GM19239 (cell line): ENCODE measurements at regions not wholly inside any gene's neighbourhood (a gene's known extent, or its start where the extent isn't known, plus 50 kb on each side); places are given as distances from the start of the nearest gene placed in this dataset.

ENCODE experiments used
- DNase-seq: peaks from one replicate; pipeline ENCODE4 v3.0.0; 2011; ENCODE audit warnings: low spot score; ENCODE audit not compliant: insufficient read length
- FAIRE-seq: peaks from 2 replicates; lab custom pipeline; 2011; peaks lifted over from hg19 to GRCh38; lab: Jason Lieb, UNC

DNA sequence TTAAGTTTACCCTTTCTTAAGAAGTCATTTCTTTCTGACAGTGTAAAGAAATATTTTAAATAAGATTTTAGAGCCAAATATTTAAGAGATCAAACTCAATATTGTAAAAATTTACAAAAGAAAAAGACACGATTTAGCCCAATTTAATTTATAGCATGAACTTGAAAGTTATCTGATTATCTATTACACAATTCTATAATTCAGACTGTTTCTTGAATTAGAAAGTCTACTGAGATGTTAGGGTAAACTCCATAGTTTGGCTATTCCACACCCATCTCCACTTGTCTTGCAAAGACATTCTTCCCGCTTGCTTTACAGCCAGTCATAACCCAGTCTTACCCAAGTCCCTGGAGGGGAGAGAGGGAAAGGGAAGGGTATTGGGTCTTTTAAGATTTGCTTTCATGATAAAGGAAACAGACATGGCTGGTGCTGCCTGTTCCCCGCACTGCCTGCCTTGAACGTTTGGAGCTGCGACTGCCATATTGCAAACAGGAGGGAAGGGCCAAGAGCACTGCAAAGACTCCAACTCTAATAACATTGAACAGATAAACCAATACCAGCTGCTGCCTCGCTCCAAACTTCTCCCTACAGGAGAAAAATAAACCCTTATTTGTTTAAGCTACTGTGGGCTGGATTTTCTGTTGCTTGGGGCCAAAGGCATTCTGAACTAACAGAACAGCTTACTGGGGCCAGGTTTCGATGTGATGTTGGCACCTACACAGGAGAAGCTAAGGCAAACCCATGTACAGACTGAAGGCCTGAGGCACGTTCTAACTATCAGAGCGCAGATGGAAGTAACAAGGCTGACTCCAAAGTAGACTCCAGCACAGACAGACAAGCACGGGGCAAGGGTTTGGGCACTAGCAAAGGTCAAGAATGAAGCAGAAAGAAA is 552.3 kb upstream of the JARID2 start:
- DNase-seq, result no peak
- no peak for FAIRE-seq

DNA sequence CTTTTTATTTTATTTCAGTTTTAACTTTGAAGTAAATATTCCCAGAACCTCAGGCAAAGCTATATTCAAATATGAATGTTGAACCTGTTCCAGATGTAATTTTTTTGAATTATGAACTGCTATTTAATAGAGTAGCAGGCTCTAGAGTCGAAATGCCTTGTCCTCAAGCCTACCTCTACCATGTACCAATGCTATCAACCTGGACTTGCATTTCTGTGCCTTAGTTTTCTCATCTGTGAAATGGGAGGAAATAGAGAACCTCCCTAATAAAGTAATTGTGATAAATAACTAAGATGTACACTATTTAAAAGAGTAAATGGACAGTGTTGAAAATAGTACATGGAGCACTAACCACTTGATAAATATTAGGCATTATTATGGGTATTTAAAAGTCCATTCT is 551.6 kb upstream of the JARID2 start:
- DNase-seq (no peak), FAIRE-seq (no peak)

DNA sequence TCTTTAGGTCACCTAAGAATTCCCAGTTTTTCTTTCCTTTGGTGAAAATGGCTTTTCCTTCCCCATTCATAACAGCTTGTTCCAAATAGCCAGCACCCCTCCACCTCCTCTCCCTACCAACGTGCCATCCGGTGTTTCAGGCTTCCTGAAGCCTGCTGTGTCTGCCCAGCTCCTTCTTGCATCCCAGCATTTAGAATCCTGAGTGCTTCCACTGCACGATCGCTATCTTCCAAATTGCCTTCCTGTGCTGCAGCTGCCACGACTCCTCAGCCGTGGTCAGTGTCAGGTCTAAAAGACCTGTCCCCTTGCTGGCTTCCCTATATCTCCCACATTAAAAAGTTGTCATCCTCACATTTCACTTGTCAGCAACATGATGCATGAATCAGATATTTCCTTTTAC is 550.3 kb upstream of the JARID2 start:
- DNase-seq, result no peak
- FAIRE-seq, result no peak

DNA sequence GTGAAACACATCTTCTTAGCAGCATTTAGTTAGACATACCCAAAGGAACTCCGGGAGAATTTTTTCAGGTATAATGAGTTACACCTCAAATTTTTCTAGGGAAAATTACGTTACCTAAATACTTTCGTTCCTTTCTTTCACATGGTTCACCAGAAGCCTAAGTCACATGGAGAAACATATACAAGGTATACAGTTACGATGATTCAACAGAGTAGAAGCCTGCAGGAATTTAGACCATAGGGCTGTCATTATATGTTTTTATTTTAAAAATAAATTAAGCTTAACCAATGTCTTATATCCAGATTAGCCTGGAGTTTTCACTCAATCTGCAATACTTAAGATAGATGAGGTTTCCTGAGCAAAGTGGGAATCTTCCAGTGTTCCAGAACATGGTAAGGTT is 549.5 kb upstream of the JARID2 start:
- DNase-seq, result no peak
- no peak for FAIRE-seq

DNA sequence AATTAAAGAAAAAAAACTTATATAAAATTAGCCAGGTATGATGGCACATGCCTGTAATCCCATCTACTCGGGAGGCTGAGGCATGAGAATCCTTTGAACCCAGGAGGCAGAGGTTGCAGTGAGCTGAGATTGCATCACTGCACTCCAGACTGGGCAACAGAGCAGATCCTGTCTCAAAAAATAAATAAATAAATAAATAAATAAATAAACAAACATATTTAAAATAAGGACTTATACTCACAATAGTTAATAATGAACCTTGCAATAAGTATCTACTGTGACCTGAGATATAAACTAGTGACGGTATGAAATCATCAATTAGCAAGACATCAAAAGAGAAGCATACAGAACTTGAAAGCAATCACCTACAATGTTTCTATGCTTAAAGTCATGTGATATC is 548.4 kb upstream of the JARID2 start:
- FAIRE-seq, result no peak

DNA sequence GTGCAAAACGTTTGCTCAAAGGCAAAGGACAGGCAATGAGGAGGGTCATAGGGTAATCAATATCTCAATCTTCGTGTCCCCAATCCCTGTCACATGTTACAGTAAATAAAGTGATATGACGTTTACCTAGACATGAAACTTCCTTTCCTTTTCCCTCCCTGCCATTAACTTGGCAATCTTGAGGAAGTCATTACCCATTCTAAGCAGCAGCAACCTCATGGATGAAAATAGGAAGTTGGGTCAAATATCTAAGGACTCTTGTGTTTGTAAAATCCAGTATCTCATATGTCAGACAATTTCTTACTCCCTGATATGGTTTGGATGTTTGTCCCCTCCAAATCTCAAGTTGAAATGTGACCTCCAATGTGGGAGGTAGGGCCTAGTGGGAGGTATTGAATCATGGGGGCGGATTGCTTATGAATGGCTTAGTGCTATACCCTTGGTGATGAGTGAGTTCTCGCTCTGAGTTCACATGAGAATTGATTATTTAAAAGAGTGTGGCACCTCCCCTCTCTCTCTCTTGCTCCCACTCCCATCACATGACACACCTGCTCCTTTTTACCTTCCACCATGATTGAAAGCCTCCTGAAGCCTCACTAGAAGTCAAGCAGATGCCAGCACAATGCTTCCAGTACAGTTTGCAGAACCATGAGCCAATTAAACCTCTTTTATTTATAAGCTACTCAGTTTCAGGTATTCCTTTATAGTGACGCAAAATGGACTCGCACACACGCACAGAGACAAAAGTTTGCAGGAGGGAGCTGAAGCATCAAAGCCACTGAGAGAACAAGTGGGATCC is 545.9 kb upstream of the JARID2 start:
- DNase-seq (no peak), FAIRE-seq (no peak)

More for the DNA sequence above, 548.4 kb upstream of the JARID2 start:
- DNase-seq, result no peak

DNA sequence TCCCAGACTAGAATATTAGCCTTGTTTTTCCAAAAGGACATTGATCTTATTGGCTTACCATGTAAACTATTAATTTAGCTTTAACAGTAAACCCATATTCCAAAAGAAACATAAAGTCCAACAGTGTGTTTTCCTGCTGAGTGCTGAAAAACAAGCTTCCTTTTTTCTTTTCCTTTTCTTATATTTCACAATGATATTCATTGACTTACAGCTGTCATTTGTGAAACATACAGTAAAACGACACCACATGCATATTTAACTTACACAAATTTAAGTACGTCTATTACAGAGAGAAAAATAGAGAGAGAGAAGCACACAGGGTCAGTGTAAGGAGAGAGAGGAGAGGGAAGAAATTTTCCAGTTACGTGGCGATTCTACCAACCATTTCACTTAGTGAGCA is 543.9 kb upstream of the JARID2 start:
- no peak for FAIRE-seq

DNA sequence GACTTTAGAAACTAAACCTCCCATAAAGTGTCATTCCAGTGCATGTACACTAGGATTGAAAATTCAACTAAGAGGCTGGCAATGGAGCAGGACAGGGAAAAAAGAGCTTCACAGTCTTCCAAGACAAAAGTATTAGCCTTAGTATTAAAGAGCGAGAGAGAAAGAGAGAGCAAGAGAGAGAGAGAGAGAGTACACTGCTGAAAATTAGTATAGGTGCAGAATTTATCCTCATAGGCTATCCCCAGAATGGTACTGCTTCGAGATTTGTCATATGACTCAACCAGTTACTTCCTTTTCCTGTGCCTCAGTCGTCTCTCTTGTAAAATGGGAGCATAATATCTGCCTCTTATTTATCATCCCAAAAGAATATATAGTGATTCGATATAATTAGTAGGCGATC is 543.2 kb upstream of the JARID2 start:
- FAIRE-seq, result no peak
- no peak for DNase-seq

More for the DNA sequence above, 543.9 kb upstream of the JARID2 start:
- DNase-seq, result no peak

DNA sequence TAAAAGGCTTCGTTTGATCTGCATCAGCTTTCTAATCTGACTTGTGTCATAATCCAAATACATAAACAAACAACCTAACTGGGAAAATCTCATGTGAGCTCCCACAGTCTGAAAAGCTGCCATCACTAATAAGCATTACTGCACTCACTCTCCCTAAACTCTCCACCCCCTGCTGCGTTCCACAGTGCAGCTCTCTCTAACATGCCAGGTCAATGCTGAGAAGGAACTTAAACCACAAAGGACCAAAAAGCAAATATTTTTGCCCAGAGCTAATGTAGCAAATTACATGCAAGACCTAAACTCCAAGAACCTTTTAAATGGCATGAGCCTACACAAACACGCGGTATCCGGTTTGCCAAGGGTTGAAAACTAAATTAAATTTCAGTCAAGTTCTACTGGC is 542.3 kb upstream of the JARID2 start:
- DNase-seq (no peak), FAIRE-seq (no peak)

DNA sequence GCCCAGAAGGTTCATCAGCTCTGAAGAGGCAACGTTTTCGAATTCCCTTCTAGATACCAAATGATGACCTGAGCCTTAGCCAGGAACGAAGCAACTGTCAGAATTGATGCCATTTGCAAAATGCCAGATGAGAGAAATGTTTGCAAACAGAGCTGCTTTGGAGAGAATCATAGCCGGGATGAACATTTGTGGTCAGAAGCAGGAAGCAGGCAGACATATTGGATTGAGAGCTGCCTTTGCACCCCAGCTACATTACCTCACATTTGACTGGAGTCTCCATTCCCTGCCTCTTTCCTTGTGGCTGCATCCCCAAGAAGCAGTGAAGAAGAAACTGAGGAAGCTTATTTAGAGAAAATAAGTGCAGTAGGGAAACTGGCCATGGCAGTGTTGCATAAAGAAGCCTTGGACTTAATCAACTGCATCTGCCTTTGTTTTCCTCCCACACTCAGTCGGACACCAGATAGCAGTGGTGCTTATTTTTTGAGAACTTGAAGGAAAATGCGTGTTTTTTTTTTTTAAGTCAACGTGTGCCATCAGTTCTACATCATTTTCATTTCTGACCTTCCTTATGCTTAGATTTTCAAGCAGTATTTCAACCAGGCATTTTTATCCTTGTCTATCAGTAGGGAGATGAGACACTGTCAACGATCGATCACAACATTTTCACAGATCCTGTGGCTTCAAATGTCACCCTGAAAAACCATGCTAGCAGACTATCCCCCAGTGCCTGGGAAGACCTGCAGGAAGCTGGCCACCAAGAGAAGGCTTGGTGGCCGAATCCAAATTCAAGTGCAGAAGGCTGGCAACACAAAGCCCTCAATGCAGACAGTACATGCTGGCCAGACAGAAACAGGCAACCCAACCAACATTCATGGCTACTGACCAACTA is 541.2 kb upstream of the JARID2 start:
- FAIRE-seq, result no peak
- DNase-seq, result no peak

DNA sequence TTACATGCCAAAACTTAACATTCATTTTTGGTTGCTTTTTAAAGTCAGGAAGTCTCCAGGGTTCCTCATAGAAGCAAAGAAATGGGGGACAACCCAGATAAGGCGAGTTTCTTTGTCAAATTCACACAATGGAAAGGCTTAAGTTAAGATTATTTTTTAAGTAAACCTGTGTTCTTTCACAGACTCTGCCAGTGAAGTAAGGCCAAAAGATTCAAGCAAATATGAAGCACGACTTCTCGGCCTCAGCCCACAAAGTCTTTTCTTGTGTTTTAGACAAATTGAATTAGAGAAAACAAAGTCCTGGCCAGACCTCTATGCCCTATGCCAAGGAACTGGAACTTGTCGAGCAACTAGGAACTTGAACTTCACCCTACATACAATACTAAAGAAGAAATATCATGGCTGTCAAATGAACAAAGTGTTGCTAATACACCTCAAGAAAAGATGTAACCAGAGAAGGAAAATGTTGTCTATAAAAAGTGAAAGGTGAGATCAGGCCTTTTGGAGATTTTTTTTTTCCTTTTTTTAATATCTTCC is 540.0 kb upstream of the JARID2 start:
- DNase-seq (no peak), FAIRE-seq (no peak)

DNA sequence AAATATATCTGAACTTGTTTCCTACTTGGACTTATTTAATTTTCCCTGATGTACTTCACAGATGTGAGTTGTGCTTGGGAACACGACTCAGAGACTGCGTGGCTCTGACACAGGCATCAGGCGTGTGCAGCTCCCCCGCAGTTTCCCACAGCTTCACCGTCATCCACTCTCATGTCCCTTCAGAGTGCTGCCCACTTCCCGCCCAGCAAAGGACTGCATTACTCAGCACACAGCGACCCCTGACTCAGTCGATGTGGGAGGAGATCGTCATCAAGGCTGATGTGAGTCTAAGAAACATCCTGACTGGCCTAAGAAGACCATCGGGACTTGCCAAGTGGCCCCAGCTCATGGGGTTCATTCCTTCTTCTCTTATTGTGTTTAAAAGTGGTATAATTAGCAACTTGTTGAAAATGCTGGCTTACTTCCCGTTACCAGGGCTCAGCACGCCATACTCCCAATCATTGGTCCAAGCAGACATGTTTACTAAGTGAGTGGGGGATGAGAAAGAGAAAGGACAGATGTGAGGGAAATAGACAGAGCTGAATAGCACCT is 539.4 kb upstream of the JARID2 start:
- DNase-seq (no peak), FAIRE-seq (no peak)

DNA sequence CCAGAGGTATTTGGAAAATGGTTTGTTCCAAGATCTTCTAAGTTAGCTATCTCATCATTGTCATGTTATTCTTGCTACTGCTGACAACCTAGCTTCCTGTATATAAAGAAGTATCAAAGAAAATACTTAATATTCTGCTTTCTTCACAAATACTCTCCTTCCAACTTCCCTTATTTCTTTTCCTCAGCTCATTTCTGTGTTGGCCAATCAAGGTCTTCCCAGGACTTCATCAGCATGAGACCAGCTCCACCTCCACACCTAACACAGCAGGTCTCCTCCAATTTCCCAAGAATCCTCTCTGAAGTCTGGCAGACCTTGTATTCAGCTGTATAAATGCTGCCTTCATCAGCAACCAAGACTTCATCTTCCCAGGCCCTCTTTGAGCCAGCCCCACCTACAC is 538.6 kb upstream of the JARID2 start:
- DNase-seq (no peak), FAIRE-seq (no peak)

DNA sequence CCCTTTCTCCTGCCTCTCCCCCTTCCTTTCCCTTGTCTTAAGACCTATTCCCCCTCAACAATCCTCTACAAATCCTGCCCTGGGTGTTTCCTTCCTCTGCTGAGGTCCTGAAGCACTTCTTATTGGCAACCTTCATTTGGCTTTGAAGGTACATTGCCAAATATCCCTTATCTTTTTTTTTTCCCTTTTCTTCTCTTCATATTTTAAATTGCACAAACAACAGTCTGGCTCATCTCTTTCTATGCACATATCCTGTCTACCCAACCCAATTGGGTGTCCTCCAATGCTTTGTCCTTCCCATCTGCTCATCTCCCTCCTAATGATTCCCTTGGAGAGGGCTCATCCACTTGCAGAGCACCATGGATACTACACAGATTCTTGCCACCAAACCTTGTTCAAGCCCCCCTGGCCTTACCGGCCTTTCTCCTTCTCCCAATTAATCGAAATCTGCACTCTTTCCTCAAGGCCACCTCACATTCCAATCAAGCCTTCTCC is 537.9 kb upstream of the JARID2 start:
- DNase-seq, result no peak
- FAIRE-seq, result no peak

DNA sequence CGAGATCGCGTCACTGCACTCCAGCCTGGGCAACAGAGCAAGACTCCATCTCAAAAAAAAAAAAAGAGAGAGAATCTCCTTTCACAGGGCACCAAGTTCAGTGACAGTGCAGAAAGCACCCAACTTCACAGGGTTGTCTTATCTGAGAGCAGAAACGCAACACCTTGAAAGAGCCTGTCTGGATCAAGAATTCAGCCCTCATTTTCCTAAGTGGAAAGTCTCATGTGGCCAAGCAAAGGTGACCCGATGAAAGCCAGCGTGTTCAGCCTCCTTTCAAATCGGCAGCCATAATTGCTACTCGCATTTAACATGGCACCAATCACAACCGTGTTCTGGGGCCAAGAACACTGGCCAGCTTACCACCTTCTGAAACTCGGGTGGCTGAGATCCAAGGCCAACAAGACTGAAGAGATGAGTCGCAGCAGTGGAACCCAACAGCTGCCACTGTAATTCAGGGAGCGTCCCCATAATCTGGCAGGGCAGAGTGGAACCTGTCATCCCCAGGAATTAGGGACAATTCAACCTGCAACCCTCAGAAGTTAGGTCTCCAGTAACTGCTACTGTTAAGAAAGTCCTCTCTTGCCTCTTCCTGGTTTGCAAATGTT is 536.7 kb upstream of the JARID2 start:
- FAIRE-seq, result no peak
- no peak for DNase-seq

DNA sequence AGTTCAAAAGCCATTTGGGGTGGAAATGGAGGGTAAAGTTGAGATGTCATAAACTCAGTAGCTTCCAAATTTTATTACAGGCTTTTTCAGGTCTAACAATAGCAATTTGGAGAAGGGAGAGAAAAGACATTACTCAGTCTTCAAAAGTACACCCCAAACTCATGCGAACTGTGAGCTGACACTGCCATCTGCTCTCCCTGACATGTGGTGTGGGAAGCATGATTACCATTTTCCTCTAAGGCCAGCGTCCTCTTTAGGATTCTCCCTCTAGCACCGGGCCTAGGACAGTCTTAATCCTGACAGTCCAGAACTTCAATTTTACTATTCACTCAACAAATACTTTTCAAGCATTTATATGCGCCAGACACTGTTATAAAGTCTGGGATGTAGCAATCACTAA is 536.0 kb upstream of the JARID2 start:
- DNase-seq, result no peak

DNA sequence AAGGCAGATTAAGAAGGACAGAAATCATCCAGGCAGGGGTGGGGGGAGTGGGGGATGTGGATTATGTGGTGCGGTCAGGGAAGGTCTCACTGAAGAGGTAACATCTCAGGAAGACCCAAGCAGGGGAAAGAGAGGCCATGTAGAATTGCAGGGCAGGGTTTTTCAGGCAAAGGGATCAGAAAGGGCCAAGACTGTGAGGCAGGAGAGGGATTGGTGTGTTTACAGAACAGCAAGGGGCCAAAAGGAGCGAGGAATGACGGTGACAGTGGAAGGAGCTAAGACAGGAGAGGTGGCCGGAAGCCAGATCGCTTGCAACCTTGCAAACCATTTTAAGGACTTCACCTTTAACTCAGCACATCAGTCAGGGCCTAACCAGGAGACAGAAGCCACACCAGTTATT is 535.4 kb upstream of the JARID2 start:
- no peak for FAIRE-seq
- DNase-seq, result no peak

More for the DNA sequence above, 536.0 kb upstream of the JARID2 start:
- FAIRE-seq, result no peak

DNA sequence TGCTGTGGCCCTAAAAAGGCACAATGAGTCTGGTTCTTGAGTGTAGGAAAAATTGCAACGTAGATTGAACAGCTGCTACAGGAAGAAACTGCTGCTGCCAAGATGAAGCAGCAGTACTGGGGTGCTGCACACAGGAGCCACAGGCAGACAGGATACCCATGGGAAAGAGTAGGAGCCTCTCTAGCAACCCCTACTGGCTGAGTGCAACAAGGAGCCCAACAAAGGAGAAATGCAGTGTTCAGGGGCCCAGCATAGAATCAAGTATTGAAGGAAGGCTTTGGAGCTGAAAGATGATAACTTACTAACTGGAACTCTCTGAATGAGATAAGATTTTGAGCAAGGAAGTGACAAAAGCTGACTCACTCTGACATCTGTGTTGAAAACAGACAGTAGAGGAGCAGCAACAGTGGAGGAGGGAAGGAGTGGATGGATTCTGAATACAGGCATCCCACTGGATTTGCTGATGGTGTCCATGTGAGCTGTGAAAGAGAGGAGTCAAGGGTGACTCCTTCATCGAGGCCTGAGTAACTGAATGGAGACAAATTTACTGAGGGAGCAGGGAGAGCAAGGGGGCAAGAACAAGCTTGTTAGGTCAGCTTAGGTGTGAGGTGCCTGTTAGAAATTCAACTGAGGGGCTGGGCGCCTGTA is 534.7 kb upstream of the JARID2 start:
- FAIRE-seq (peak; percentile 64), DNase-seq (no peak)
